OCI-LY1 (cell line): ENCODE measurements at regions not wholly inside any gene's neighbourhood (a gene's known extent, or its start where the extent isn't known, plus 50 kb on each side); places are given as distances from the start of the nearest gene placed in this dataset.

ENCODE experiments used
- CTCF ChIP-seq: fragments of 200-600 bp; sonication (generic), shearing (Covaris generic); IDR thresholded peaks from 2 replicates; pipeline ENCODE4 v1.5.1; 2017; ENCODE audit warnings: mild to moderate bottlenecking, antibody characterized with exemption, low read length, moderate library complexity, mixed read lengths
- EZH2 ChIP-seq: fragments of 200-600 bp; sonication (generic), shearing (Covaris generic); IDR thresholded peaks from 2 replicates; pipeline ENCODE4 v1.8.0; 2017; ENCODE audit warnings: borderline replicate concordance, mixed run types, mild to moderate bottlenecking, antibody characterized with exemption, low read length, moderate library complexity, mixed read lengths

- TF ChIP-seq CTCF (no peak), EZH2 (no peak)
Measured at GRCh38 chr12:75705749-75706711, 194.6 kb upstream of the KRR1 start.
